ENCODE measurements at regions not wholly inside any gene's neighbourhood (a gene's known extent, or its start where the extent isn't known, plus 50 kb on each side); places are given as distances from the start of the nearest gene placed in this dataset.

- H3K4me1 ChIP-seq, result peaks cover 30% of the 10 kb centered on the region
- TF ChIP-seq, protein P1, sequence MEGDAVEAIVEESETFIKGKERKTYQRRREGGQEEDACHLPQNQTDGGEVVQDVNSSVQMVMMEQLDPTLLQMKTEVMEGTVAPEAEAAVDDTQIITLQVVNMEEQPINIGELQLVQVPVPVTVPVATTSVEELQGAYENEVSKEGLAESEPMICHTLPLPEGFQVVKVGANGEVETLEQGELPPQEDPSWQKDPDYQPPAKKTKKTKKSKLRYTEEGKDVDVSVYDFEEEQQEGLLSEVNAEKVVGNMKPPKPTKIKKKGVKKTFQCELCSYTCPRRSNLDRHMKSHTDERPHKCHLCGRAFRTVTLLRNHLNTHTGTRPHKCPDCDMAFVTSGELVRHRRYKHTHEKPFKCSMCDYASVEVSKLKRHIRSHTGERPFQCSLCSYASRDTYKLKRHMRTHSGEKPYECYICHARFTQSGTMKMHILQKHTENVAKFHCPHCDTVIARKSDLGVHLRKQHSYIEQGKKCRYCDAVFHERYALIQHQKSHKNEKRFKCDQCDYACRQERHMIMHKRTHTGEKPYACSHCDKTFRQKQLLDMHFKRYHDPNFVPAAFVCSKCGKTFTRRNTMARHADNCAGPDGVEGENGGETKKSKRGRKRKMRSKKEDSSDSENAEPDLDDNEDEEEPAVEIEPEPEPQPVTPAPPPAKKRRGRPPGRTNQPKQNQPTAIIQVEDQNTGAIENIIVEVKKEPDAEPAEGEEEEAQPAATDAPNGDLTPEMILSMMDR (IDR thresholded peaks at IDR 0.05), result no peak
- H3K9me3 ChIP-seq, result no peaks in the 10 kb centered on the region
- ATAC-seq (no peak), DNase-seq (no peak)
- no peaks in the 10 kb centered on the region for H3K36me3 ChIP-seq
- H3K27ac ChIP-seq, result no peak overlapping the region
- H3K4me3 ChIP-seq, result no peak overlapping the region
- intact Hi-C loops (cut with DNase I), result no loop called here
- no peaks in the 10 kb centered on the region for H3K27me3 ChIP-seq
Observed at GRCh38 chr1:232555494-232556210, 74.3 kb downstream of the SIPA1L2 start.

DNA sequence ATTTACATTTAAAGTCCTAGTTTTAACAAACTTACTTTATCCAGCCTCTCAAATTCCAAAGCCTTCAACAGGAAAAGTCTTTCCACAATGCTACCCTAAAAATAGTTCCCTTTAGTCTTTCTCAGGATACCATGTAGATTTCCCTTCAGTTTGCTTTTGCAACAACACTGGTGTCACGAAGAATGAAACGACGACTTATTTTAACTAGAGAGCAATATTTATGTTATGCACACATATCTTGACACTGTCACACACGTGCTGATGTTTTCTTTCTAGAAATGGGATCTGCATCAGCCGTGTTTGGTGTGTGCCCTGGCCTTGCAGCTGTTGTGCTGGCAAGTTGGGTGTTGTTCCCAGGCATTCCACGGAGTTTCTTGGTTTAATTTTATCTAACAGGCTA is 75.5 kb downstream of the SIPA1L2 start:
- ATAC-seq (no peak), DNase-seq (no peak)
- Histone ChIP-seq H3K4me1 (peaks cover 30% of the 10 kb centered on the region), H3K9me3 (no peaks in the 10 kb centered on the region), H3K27me3 (no peaks in the 10 kb centered on the region), H3K27ac (no peak overlapping the region), H3K36me3 (no peaks in the 10 kb centered on the region), H3K4me3 (no peak overlapping the region)
- TF ChIP-seq, protein P1 (IDR thresholded peaks at IDR 0.05), result no peak
- intact Hi-C loops (cut with DNase I), result no loop called here

DNA sequence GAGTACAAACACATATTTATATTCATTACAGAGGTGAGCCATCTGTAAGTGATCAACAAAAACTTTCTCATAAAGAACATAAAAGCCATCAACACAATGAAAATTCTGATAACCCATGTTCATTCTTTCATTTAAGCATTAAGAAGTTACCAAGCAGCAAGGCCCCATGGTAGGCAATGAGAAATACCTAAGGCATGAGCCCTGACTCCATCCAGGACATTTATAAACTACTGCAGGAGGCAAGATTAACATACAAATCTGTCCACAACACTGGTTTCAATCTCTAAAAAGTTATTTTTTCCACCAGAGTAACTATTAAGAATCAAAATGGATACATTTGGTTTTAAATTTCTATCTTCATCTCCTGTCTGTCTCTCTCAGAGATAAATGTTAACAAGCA is 76.1 kb downstream of the SIPA1L2 start:
- intact Hi-C loops (cut with DNase I), result no loop called here
- no peak overlapping the region for H3K4me3 ChIP-seq
- no peak overlapping the region for H3K27ac ChIP-seq
- ATAC-seq, result no peak
- TF ChIP-seq, protein P1 (IDR thresholded peaks at IDR 0.05), result no peak
- no peaks in the 10 kb centered on the region for H3K9me3 ChIP-seq
- H3K4me1 ChIP-seq, result peaks cover 26% of the 10 kb centered on the region
- no peaks in the 10 kb centered on the region for H3K27me3 ChIP-seq
- DNase-seq, result no peak
- H3K36me3 ChIP-seq, result no peaks in the 10 kb centered on the region

- ATAC-seq (peak; percentile 61), DNase-seq (no peak)
- intact Hi-C loops (cut with DNase I), result no loop called here
- Histone ChIP-seq H3K27me3 (no peaks in the 10 kb centered on the region), H3K36me3 (no peaks in the 10 kb centered on the region), H3K9me3 (no peaks in the 10 kb centered on the region), H3K27ac (no peak overlapping the region), H3K4me1 (peaks cover 26% of the 10 kb centered on the region), H3K4me3 (no peak overlapping the region)
- TF ChIP-seq, protein P1 (IDR thresholded peaks at IDR 0.05), result no peak
Observed at GRCh38 chr1:232553050-232553754, 76.7 kb downstream of the SIPA1L2 start.

- peaks cover 26% of the 10 kb centered on the region for H3K4me1 ChIP-seq
- DNase-seq (no peak), ATAC-seq (no peak)
- H3K9me3 ChIP-seq, result no peaks in the 10 kb centered on the region
- intact Hi-C loops (cut with DNase I), result no loop called here
- H3K4me3 ChIP-seq, result no peak overlapping the region
- no peaks in the 10 kb centered on the region for H3K36me3 ChIP-seq
- TF ChIP-seq, protein P1 (IDR thresholded peaks at IDR 0.05), result no peak
- H3K27ac ChIP-seq, result no peak overlapping the region
- H3K27me3 ChIP-seq, result no peaks in the 10 kb centered on the region
Observed at GRCh38 chr1:232551386-232551785, 78.5 kb downstream of the SIPA1L2 start.

Measured in upper lobe of right lung (tissue), 1 donor.